ENCODE measurements at regions not wholly inside any gene's neighbourhood (a gene's known extent, or its start where the extent isn't known, plus 50 kb on each side); places are given as distances from the start of the nearest gene placed in this dataset.

DNA sequence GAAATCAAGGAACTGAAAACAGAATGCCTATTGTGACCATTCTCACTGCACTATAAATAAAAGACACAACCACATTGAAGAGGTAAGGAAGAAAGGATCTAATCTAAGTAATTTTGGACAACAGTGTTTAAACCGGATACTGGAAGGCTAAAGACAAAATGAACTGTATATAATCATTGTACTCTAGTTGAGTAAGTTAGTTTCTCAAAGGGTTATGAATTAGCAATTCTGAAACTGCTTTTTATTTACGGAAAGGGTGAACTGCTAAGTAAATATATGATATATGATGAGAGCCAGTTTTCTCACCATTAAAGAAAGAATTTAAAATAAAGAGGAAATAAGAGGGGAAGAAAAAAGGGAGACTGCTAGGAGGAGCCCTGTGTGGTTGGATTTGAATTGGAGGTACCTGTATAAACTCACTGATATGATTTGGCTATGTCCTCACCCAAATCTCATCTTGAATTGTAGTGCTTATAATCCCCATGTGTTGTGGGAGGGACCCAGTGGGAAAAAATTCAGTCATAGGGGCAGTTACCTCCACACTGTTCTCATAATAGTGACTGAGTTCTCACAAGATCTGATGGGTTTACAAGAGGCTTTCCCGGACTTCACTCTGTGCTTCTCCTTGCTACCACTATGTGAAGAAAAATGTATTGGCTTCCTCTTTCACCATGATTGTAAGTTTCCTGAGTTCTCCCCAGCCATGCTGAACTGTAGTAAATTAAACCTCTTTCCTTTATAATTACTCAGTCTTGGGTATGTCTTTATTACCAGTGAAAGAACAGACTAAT lies 607.7 kb downstream of the PYDC2 start:
- no peak for TF ChIP-seq POLR2A (IDR thresholded peaks at IDR 0.05)
- no peak for TF ChIP-seq CTCF (IDR thresholded peaks at IDR 0.05)

All from lower leg skin (tissue), 3 donors.